H1 (cell line): ENCODE measurements at regions not wholly inside any gene's neighbourhood (a gene's known extent, or its start where the extent isn't known, plus 50 kb on each side); places are given as distances from the start of the nearest gene placed in this dataset.

Source experiments
- CTCF ChIA-PET: fragments of 300-600 bp; sonication (Branson Sonifier 250); formaldehyde crosslinking; loops from one replicate; lab custom pipeline; 2021; ENCODE audit not compliant: partially characterized antibody; lab: Charles Lee
- POLR2A ChIA-PET: fragments of 300-600 bp; sonication (Branson Sonifier 250); formaldehyde crosslinking; loops from one replicate; lab custom pipeline; 2021; ENCODE audit warnings: inconsistent platforms; ENCODE audit not compliant: partially characterized antibody; lab: Charles Lee
- DNase-seq, 2 experiments: peaks; one replicate each; pipeline versions ENCODE4 v3.0.0 to v3.0.0-alpha.2; 2010 to 2022; ENCODE audit warnings: low spot score in 2 of 2, low read depth in 1 of 2, mixed read lengths in 1 of 2
- FAIRE-seq: peaks from 2 replicates; lab custom pipeline; 2011; peaks lifted over from hg19 to GRCh38; lab: Jason Lieb, UNC
- H2AFZ ChIP-seq: 2 replicates; pipeline ENCODE4 v1.8.1; 2012; ENCODE audit warnings: low read length, inconsistent platforms
- H2AK5ac ChIP-seq: 2 replicates; pipeline ENCODE4 v1.6.1; 2013; ENCODE audit warnings: low read depth, low read length
- H2BK120ac ChIP-seq: replicated peaks from 2 replicates; pipeline ENCODE3; 2013; ENCODE audit warnings: low read depth, low read length, inconsistent platforms
- H2BK12ac ChIP-seq: 2 replicates; pipeline ENCODE4 v1.6.1; 2013; ENCODE audit warnings: low read depth, low read length
- H2BK15ac ChIP-seq: 2 replicates; pipeline ENCODE4 v1.6.1; 2013; ENCODE audit warnings: low read length
- H2BK20ac ChIP-seq: 2 replicates; pipeline ENCODE4 v1.6.1; 2013; ENCODE audit warnings: low read length
- H2BK5ac ChIP-seq: 2 replicates; pipeline ENCODE4 v1.6.1; 2013; ENCODE audit warnings: low read depth, low read length
- H3K14ac ChIP-seq: 2 replicates; pipeline ENCODE4 v1.6.1; 2013; ENCODE audit warnings: inconsistent platforms; ENCODE audit not compliant: insufficient read length
- H3K18ac ChIP-seq: 2 replicates; pipeline ENCODE4 v1.6.1; 2013; ENCODE audit warnings: low read length; ENCODE audit errors: extremely low read depth
- H3K23ac ChIP-seq: 2 replicates; pipeline ENCODE4 v1.6.1; 2013; ENCODE audit warnings: inconsistent platforms; ENCODE audit not compliant: insufficient read length
- H3K23me2 ChIP-seq: 2 replicates; pipeline ENCODE4 v1.6.1; 2013; ENCODE audit warnings: low read depth, low read length
- H3K27ac ChIP-seq: 2 replicates; pipeline ENCODE4 v1.6.1; 2011; ENCODE audit warnings: low read depth, low read length, inconsistent platforms
- H3K27me3 ChIP-seq, 4 experiments: replicated peaks in 1 of 4; 1 replicate in 1 of 4; 2 replicates in 3 of 4; pipeline versions ENCODE4 v1.6.1 to v1.8.1; 2011 to 2013; ENCODE audit warnings: low read length in 3 of 4, mild to moderate bottlenecking in 3 of 4, inconsistent platforms in 2 of 4, mixed read lengths in 2 of 4, moderate library complexity in 1 of 4; ENCODE audit not compliant: control insufficient read depth in 3 of 4, insufficient read depth in 3 of 4; ENCODE audit errors: extremely low read depth in 1 of 4
- H3K36me3 ChIP-seq, 4 experiments: 2 replicates each; pipeline versions ENCODE4 v1.6.1 to v1.8.1; 2011 to 2013; ENCODE audit warnings: mild to moderate bottlenecking in 4 of 4, low read length in 3 of 4, moderate library complexity in 2 of 4, control low read depth in 1 of 4, inconsistent platforms in 1 of 4; ENCODE audit not compliant: insufficient read depth in 4 of 4, control insufficient read depth in 2 of 4
- H3K4ac ChIP-seq: replicated peaks from 2 replicates; pipeline ENCODE3; 2013; ENCODE audit warnings: low read length, low read depth, mixed read lengths, inconsistent platforms; ENCODE audit not compliant: insufficient read length
- H3K4me1 ChIP-seq, 4 experiments: replicated peaks in 1 of 4; 1 replicate in 1 of 4; 2 replicates in 3 of 4; pipeline versions ENCODE4 v1.6.1 to v1.8.1; 2011 to 2013; ENCODE audit warnings: low read length in 3 of 4, inconsistent platforms in 2 of 4, mixed read lengths in 1 of 4; ENCODE audit not compliant: insufficient read depth in 4 of 4, control insufficient read depth in 3 of 4
- H3K4me2 ChIP-seq, 2 experiments: 2 replicates each; pipeline versions ENCODE4 v1.6.1 to v1.8.1; 2011 to 2013; ENCODE audit warnings: low read depth in 2 of 2, low read length in 2 of 2, control low read depth in 1 of 2, inconsistent platforms in 1 of 2, mild to moderate bottlenecking in 1 of 2; ENCODE audit not compliant: insufficient read depth in 1 of 2
- H3K4me3 ChIP-seq, 4 experiments: fragments of 200-600, 300-600 bp in 1 of 4; sonication (generic), shearing (Covaris generic), sonication (Bioruptor Twin) in 1 of 4; 2 replicates each; pipeline versions ENCODE4 v1.5.1 to v1.8.1; 2011 to 2016; ENCODE audit warnings: low read length in 4 of 4, low read depth in 3 of 4, control low read depth in 2 of 4, inconsistent platforms in 2 of 4, mild to moderate bottlenecking in 2 of 4, mixed read lengths in 1 of 4, moderate library complexity in 1 of 4; ENCODE audit not compliant: insufficient read depth in 2 of 4; ENCODE audit errors: extremely low read depth in 1 of 4
- H3K56ac ChIP-seq: replicated peaks from 2 replicates; pipeline ENCODE3; 2013; ENCODE audit warnings: low read depth, mild to moderate bottlenecking, mixed read lengths, low read length, inconsistent platforms; ENCODE audit not compliant: insufficient read length
- H3K79me1 ChIP-seq: 2 replicates; pipeline ENCODE4 v1.6.1; 2013; ENCODE audit warnings: low read depth, low read length, control low read depth
- H3K79me2 ChIP-seq, 2 experiments: 2 replicates each; pipeline versions ENCODE4 v1.6.1 to v1.8.1; 2012 to 2013; ENCODE audit warnings: low read length in 2 of 2, mild to moderate bottlenecking in 2 of 2, inconsistent platforms in 1 of 2; ENCODE audit not compliant: insufficient read depth in 2 of 2, control insufficient read depth in 1 of 2
- H3K9ac ChIP-seq, 4 experiments: replicated peaks in 1 of 4; 1 replicate in 1 of 4; 2 replicates in 3 of 4; pipeline versions ENCODE4 v1.6.1 to v1.8.1; 2011 to 2013; ENCODE audit warnings: low read depth in 3 of 4, low read length in 3 of 4, control low read depth in 2 of 4, mild to moderate bottlenecking in 2 of 4, moderate library complexity in 2 of 4, inconsistent platforms in 1 of 4; ENCODE audit errors: extremely low read depth in 1 of 4
- H3K9me3 ChIP-seq, 2 experiments: 2 replicates each; pipeline versions ENCODE4 v1.6.1 to v1.8.1; 2012 to 2013; ENCODE audit warnings: mild to moderate bottlenecking in 2 of 2, moderate library complexity in 2 of 2, control low read depth in 1 of 2, inconsistent platforms in 1 of 2, low read depth in 1 of 2, low read length in 1 of 2, mixed read lengths in 1 of 2; ENCODE audit not compliant: insufficient read depth in 2 of 2
- H4K20me1 ChIP-seq, 2 experiments: replicated peaks in 1 of 2; 2 replicates each; pipeline versions ENCODE3 to v1.8.1; 2011 to 2013; ENCODE audit warnings: inconsistent platforms in 2 of 2, low read length in 2 of 2, mild to moderate bottlenecking in 1 of 2; ENCODE audit not compliant: insufficient read depth in 2 of 2, control insufficient read depth in 1 of 2
- H4K5ac ChIP-seq: 2 replicates; pipeline ENCODE4 v1.6.1; 2013; ENCODE audit warnings: low read length, low read depth, mixed read lengths, inconsistent platforms; ENCODE audit not compliant: insufficient read length
- H4K8ac ChIP-seq: 2 replicates; pipeline ENCODE4 v1.8.0; 2013; ENCODE audit warnings: mild to moderate bottlenecking, moderate library complexity, low read length, inconsistent platforms; ENCODE audit not compliant: insufficient read depth; ENCODE audit errors: extremely low read depth
- H4K91ac ChIP-seq: replicated peaks from 2 replicates; pipeline ENCODE3; 2013; ENCODE audit warnings: low read length, mixed read lengths, inconsistent platforms; ENCODE audit not compliant: insufficient read length
- BACH1 ChIP-seq: IDR thresholded peaks from 2 replicates; pipeline ENCODE4 v1.6.1; 2012; ENCODE audit warnings: low read length, improper control_type of control experiment
- CBX5 ChIP-seq: fragments of 300-800, 300-1000 bp; sonication (generic); IDR thresholded peaks from 2 replicates; pipeline ENCODE4 v1.7.1; 2016; ENCODE audit warnings: antibody characterized with exemption, low read length, low read depth
- CHD1 ChIP-seq: IDR thresholded peaks from 2 replicates; pipeline ENCODE4 v1.6.1; 2012; ENCODE audit warnings: low read depth, low read length, improper control_type of control experiment
- EZH2 ChIP-seq: fragments of 200-600 bp; sonication (generic); IDR thresholded peaks from 2 replicates; pipeline ENCODE4 v1.7.1; 2012; ENCODE audit warnings: low read depth, mild to moderate bottlenecking, moderate library complexity, low read length, inconsistent platforms; ENCODE audit not compliant: severe bottlenecking
- KDM1A ChIP-seq: fragments of 200-600, 300-600 bp; sonication (generic); IDR thresholded peaks from 2 replicates; pipeline ENCODE4 v1.7.1; 2016; ENCODE audit warnings: mild to moderate bottlenecking, low read length, borderline replicate concordance
- MAFK ChIP-seq: IDR thresholded peaks from 2 replicates; pipeline ENCODE4 v1.6.1; 2012; ENCODE audit warnings: low read depth, mild to moderate bottlenecking, improper control_type of control experiment, low read length
- SAP30 ChIP-seq: fragments of 300-600 bp; sonication (generic); IDR thresholded peaks from 2 replicates; pipeline ENCODE4 v1.7.1; 2012; ENCODE audit warnings: low read length, moderate library complexity, mild to moderate bottlenecking, inconsistent platforms; ENCODE audit not compliant: insufficient read depth, insufficient replicate concordance
- TAF7 ChIP-seq: optimal IDR thresholded peaks from 2 replicates; pipeline ENCODE3; 2011; ENCODE audit warnings: low read depth, mild to moderate bottlenecking, inconsistent platforms, low read length, moderate library complexity, borderline replicate concordance
- ZNF274 ChIP-seq: IDR thresholded peaks from 2 replicates; pipeline ENCODE4 v1.7.0; 2012; ENCODE audit warnings: low read length, borderline replicate concordance; ENCODE audit errors: extremely low read depth
- WGBS, 2 experiments: shearing (Covaris generic) in 1 of 2; methylation state at CpG; one replicate each; pipeline versions ENCODE4 v1.1.6 to v1.1.7; 2013 to 2015; ENCODE audit warnings: low lambda C conversion rate in 2 of 2, mixed read lengths in 2 of 2, inconsistent platforms in 1 of 2, low coverage in 1 of 2, missing lambda C conversion rate in 1 of 2; ENCODE audit not compliant: insufficient replicate concordance in 2 of 2, insufficient coverage in 1 of 2, insufficient read length in 1 of 2; ENCODE audit errors: extremely low coverage in 1 of 2, missing lambda C conversion rate in 1 of 2; 5-methylcytosine and 5-hydroxymethylcytosine counted together
- TF ChIP-seq, protein P1 (sequence below): IDR thresholded peaks from 2 replicates; pipeline ENCODE4 v1.6.1; 2012; ENCODE audit warnings: inconsistent platforms
- TF ChIP-seq, protein P2 (sequence below), 3 experiments: IDR thresholded peaks; 1 replicate in 2 of 3; 2 replicates in 1 of 3; pipeline versions ENCODE4 v1.5.1 to v1.6.1; 2011; ENCODE audit warnings: low read length in 3 of 3, mild to moderate bottlenecking in 3 of 3, inconsistent platforms in 2 of 3, low read depth in 1 of 3, moderate library complexity in 1 of 3; ENCODE audit not compliant: insufficient read depth in 1 of 3; ENCODE audit errors: control extremely low read depth in 1 of 3

GRCh38 chr3:46092702-46093080, 65.4 kb upstream of the XCR1 start:
- no peak overlapping the region for H3K4me2 ChIP-seq

More at GRCh38 chr3:46092702-46093080, 65.4 kb upstream of the XCR1 start:
- Histone ChIP-seq H3K18ac (no peak overlapping the region), H2AK5ac (no peak overlapping the region), H2BK15ac (no peak overlapping the region), H3K79me1 (no peaks in the 10 kb centered on the region), H3K23me2 (no peaks in the 10 kb centered on the region), H2BK12ac (no peak overlapping the region), H2AFZ (no peak overlapping the region), H3K79me2 (no peaks in the 10 kb centered on the region)
- POLR2A ChIA-PET: no interaction called here
- TF ChIP-seq SAP30: no peak
- TF ChIP-seq BACH1: no peak
- TF ChIP-seq MAFK: no peak
- TF ChIP-seq, protein P1, sequence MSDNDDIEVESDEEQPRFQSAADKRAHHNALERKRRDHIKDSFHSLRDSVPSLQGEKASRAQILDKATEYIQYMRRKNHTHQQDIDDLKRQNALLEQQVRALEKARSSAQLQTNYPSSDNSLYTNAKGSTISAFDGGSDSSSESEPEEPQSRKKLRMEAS: no peak
- no peak for TF ChIP-seq KDM1A
- TF ChIP-seq ZNF274: no peak
- TF ChIP-seq TAF7: no peak
- TF ChIP-seq, protein P2, sequence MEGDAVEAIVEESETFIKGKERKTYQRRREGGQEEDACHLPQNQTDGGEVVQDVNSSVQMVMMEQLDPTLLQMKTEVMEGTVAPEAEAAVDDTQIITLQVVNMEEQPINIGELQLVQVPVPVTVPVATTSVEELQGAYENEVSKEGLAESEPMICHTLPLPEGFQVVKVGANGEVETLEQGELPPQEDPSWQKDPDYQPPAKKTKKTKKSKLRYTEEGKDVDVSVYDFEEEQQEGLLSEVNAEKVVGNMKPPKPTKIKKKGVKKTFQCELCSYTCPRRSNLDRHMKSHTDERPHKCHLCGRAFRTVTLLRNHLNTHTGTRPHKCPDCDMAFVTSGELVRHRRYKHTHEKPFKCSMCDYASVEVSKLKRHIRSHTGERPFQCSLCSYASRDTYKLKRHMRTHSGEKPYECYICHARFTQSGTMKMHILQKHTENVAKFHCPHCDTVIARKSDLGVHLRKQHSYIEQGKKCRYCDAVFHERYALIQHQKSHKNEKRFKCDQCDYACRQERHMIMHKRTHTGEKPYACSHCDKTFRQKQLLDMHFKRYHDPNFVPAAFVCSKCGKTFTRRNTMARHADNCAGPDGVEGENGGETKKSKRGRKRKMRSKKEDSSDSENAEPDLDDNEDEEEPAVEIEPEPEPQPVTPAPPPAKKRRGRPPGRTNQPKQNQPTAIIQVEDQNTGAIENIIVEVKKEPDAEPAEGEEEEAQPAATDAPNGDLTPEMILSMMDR (IDR thresholded peaks at IDR 0.05; ENCODE audit: control extremely low read depth in 1 of 3, insufficient read depth in 1 of 3, low read depth in 1 of 3, low read length in 3 of 3): no peak
- no peak for TF ChIP-seq CHD1
- TF ChIP-seq CBX5: no peak
- no peak for TF ChIP-seq EZH2
- TF ChIP-seq, all 59 proteins: peak for 0
- Histone ChIP-seq H2BK20ac (no peak overlapping the region), H3K56ac (no peak overlapping the region), H4K8ac (no peak overlapping the region), H3K14ac (no peak overlapping the region), H3K4me1 (no peaks in the 10 kb centered on the region), H3K9ac (no peak overlapping the region), H3K4ac (no peak overlapping the region), H3K23ac (no peak overlapping the region), H4K5ac (no peak overlapping the region), H3K27ac (no peak overlapping the region), H3K9me3 (peaks cover 4% of the 10 kb centered on the region in 2 experiments; a peak in 2 of 4 replicates), H3K27me3 (no peaks in the 10 kb centered on the region; a peak in 1 of 7 replicates), H3K36me3 (no peaks in the 10 kb centered on the region), H4K91ac (no peak overlapping the region), H2BK5ac (no peak overlapping the region), H3K4me3 (no peak overlapping the region), H2BK120ac (no peak overlapping the region), H4K20me1 (no peaks in the 10 kb centered on the region)
- FAIRE-seq (no peak), DNase-seq (no peak)
- CTCF ChIA-PET: no interaction called here
- 94% methylated on average over 2 of the region's 2 CpGs; no CpG with 5 or more reads in 1 of the 2 experiments for WGBS, 2 experiments
